Lung microvascular endothelial cell (primary cell): ENCODE measurements at regions not wholly inside any gene's neighbourhood (a gene's known extent, or its start where the extent isn't known, plus 50 kb on each side); places are given as distances from the start of the nearest gene placed in this dataset.
"Not testable (repeated sequence)": the region's sequence is repeated elsewhere in the genome, so short reads cannot be mapped to it uniquely, and the experiment has no call there.

Source experiments
- DNase-seq, 2 donors: peaks; one replicate each; pipeline versions ENCODE4 v3.0.0 to v3.0.0-alpha.2; 2010; ENCODE audit warnings: low read depth in 2 of 2

DNA sequence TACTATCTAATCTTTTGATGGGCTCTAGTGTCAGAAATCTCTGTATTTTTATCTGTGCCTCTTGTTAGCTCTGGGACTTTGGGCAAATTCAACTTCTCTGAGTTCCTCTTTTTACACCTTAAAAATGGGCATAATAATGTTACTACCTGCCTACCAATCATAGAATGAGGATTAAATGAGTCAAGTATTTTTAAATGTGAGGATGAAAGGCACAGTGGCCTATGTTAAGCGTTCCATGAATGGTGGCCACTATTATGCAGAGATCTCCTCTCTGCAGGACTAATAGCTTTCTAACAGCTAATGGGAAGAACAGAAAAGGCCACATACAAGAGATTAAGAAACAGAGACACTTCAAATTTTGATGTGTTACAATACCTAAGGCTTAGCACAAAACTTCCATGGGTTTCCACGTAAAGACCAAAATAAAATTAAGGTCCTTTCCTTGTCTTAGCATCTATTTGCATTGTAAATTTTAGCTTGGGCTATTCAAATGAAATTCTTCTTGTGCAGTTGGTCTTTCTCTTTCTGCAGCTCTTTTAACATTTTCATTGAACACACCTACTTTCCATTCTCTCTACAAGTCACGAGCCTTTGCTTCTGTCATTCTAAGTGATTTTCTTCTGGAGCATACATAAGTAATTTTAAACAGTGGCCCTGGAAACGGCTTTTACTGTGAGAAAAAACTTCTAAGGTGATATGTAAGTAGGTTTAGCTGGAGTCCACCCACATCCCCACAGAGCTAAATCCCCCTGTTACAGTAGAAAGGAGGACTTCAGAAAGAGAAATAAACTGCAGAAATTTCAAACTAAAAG lies 117.9 kb upstream of the MED14 start:
- DNase-seq: no peak

DNA sequence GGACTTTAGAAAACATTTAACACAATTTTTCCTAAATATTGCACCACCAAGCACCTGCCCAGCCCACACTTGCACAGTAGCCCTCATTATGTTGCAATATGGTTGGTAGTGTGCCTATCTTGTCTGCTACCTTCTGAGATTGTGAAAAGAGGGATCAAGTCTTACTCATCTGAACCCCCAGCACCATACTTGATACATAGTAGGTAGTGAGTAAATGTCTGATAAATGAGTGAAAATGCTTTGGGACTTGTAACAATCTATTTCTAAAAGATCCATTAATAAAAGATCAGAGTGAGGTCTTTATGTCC lies 118.4 kb upstream of the MED14 start:
- no peak for DNase-seq

DNA sequence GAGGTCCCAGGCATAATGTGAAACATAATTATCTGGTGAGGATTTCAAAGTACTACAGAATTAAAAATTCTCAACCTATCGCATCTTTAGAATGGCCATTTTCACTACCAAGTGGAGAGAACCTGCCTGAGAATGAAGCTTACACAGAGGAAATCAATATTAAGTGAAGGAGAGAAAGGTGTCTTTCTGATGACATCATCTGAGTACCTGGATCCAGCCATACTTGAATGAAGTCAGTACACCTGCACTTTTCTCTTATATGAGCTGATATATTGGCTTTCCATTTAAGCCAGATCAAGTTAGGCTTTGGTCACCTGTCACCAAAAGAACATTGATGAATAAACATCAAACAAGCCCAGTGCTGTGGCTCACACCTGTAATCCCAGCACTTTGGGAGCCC lies 118.9 kb upstream of the MED14 start:
- DNase-seq: no peak

DNA sequence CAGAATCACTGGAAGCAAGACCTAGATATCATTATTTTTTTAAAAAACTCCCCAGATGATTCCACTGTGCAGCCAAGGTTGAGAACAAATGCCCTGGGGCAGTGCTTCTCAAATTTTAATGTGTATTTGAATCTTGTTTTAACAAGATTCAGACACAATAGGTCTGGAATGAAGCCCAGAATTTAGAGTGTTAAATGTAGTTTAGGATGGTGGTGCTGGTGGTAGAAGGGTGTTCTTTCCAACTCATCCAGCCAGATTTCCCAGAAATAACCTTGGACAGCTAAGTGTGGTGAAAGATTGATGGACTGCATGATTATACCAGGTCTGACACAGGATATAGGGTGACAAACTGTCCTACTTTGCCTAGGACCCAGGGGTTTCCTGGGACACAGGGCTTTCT lies 120.1 kb upstream of the MED14 start:
- peak in 1 of 2 donors; percentile 69 for DNase-seq

DNA sequence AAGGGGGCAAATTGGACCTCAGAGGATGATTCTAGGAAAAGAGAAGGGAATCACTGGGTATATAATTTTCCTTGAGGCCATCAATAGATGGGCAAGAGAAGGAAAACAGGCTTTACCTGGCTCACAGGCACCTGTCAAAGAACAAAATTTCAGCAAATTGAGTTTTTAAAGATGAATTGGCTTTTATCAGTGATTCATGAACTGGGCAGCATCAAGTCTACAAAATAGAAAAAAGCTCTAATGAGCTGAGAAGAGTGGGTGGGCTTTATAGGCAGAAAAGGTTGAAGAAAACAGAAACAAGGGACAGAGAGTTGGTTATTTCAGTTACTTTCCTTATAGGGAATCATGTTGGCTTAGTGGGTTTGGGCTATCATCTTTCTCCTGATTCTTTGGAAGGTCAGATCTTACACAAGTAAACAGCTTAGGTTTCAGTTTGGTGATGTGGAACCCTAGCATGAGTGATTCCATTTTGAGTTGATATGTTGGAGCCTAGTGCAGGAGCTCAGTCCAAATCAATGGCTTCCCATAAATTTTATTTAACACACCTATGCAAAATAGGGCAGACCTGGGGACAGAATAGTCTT lies 120.7 kb upstream of the MED14 start:
- DNase-seq: no peak

DNA sequence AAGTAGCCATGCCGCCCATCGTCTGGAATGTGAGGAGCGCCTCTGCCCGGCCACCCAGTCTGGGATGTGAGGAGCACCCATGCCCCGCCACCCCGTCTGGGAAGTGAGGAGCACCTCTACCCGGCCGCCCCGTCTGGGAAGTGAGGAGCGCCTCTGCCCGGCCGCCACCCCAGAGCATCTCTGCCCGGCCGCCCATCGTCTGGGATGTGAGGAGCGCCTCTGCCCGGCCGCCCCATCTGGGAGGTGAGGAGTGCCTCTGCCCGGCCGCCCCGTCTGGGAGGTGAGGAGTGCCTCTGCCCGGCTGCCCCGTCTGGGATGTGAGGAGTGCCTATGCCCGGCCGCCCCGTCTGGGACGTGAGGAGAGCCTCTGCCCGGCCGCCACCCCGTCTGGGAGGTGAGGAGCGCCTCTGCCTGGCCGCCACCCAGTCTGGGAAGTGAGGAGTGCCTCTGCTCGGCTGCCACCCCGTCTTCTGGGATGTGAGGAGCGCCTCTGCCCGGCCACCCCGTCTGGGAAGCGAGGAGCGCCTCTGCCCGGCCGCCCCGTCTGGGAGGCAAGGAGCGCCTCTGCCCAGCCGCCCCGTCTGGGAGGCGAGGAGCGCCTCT lies 126.7 kb upstream of the MED14 start:
- DNase-seq: not testable (repeated sequence)

DNA sequence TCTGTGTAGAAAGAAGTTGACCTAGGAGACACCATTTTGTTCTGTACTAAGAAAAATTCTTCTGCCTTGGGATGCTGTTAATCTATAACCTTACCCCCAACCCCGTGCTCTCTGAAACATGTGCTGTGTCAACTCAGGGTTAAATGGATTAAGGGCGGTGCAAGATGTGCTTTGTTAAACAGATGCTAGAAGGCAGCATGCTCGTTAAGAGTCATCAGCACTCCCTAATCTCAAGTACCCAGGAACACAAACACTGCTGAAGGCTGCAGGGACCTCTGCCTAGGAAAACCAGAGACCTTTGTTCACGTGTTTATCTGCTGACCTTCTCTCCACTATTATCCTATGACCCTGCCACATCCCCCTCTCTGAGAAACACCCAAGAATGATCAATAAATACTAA lies 127.9 kb upstream of the MED14 start:
- not testable (repeated sequence) for DNase-seq

DNA sequence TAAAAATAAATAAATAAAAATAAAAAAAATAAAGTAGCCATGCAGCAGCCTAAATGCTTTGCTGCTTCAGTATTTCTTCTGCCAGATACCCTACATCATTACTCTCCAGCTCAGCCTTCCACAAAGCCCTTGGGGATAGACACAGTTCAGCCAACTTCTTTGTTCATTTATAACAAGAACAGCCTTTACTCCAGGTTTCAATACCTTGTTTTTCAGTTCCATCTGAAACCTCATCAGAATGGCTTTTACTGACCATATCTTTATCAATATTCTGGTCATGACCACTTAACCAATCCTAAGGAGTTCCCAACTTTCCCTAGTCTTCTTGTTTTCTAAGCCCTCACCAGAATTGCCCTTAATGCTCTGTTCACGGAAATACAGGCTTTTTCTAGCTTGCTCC lies 128.3 kb upstream of the MED14 start:
- DNase-seq: no peak

DNA sequence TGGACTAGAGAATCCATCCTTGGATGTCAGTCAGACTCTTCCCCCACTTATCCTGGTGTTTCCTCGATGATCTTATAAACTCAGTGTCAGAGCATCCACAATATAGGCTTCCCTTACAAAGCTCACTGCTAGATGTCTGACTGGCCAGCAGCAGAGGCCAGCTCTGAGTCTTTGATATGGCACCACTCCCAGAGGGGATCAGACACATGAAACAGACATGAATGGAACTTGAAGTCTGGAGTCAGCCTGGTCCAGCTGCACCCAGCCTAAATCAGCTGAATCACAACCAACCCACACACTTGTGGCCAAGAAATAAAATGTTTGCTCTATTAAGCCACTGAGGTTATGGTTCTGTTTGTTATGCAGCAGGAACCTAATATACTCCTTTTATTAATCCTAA lies 129.6 kb upstream of the MED14 start:
- DNase-seq: no peak

DNA sequence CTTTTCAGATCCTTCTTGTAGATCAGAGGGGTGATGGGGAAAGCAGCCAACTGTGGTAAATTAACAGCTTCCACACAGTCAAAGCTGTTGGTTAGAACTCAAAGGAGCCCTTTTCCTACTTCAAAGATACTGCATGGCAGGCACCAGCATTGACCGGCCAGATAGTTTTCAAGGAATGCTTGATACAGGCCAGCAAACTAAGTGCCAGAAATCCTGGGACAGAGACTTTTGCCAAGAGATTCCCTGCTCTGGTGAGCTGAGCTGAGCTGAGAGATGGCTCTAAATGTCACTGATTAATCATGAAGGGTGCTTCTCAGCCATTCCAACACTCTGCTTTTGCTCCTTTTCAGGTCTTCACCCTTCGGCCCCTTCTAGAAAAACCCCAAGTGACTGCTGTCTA lies 131.6 kb upstream of the MED14 start:
- DNase-seq: peak; percentile 12 to 14

DNA sequence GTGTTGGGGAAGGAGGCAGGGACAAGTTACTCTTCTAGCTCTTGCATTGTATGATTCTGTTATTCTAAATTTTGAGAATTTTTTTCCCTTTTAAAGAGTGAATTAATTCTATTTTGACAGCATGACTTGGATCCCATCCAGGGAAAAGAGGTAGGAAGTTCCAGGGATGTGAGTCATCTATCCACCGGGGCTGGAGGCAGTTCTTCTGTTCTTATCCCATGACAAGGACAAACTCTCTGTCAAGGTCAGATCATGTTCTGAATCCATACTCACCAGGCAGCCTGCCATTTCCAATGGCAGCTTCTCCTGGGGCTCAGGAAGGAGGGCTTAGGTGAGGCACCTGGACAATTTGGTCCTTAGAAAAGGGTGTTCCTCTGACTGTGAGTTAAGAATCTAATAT lies 132.0 kb upstream of the MED14 start:
- DNase-seq: peak; percentile 78 to 89

DNA sequence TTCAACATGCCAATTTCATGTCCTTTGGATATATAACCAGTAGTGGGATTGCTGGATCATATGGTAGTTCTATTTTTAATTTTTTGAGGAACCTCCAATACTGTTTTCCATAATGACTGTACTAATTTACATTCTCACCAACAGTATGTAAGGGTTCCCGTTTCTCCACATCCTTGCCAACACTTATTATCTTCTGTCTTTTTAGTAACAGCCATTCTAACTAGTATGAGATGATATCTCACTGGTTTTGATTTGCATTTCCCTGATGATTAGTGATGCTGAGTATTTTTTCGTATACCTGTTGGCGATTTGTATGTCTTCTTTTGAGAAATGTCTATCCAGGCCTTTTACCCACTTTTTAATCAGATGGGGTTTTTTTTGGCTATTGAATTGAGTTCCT lies 133.5 kb upstream of the MED14 start:
- DNase-seq: no peak

DNA sequence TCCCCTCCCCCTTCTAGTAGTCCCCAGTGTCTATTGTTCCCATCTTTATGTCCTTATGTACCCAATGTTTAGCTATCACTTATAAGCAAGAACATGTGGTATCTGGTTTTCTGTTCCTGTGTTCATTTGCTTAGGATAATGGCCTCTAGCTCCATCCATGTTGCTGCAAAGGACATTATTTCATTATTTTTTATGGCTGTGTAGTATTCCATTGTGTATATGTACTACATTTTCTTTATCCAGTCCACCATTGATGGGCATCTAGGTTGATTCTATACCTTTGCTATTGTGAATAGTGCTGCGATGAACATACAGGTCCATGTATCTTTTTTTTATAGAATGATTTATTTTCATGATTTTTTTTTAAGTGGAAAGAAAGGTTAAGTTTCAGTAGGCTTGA lies 135.6 kb upstream of the MED14 start:
- not testable (repeated sequence) for DNase-seq

DNA sequence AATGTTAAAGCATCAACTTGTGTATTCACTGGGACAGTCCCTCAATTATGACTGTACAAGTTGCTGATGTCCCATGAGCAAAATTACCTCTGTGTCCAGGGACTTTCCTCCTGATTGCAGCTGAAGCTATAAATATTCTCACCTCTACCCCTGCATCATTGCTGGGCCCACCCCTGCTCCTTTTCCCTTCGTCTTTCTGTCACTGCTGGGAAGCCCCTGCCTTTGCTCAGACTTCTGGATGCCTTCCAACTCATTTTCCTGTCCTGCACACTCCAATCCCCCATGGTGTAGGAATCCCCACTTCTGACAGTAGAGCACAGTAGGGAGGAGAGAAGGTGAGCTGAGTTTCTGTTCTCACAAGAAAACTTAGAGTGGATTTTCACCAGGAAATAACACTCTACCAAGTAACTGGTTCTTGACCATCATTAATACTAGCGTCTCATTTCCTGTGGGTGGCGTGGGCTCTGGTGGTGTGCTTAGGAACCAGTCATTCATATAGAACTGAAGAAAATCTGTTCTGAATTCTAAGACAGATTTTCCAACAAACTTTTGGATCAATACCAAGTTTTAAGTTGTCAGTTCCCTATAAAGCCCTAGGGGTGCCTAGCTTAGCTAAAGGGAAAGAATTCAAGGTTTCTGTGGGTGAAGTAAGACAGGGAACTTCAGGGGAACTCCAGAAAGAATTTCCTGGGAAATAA lies 136.2 kb upstream of the MED14 start:
- peak; percentile 48 to 76 for DNase-seq

DNA sequence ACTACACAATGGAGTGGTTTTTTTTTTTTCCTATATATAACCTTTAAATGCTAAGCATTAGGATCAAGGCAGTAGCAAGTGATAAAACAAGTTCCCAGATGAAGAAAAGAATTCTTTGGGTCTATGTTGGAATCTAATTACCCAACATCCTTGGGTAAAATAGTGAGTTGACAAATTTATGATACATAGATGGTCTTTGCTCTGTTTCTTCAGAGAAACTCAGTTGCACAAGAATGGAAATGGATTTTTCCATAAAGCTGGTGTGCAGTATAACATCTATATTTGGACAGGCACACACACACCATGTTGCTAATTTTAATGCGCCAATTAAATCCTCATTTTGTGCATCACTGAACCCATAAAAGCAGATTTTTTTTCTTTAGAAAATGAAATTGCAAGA lies 137.0 kb upstream of the MED14 start:
- DNase-seq: no peak

DNA sequence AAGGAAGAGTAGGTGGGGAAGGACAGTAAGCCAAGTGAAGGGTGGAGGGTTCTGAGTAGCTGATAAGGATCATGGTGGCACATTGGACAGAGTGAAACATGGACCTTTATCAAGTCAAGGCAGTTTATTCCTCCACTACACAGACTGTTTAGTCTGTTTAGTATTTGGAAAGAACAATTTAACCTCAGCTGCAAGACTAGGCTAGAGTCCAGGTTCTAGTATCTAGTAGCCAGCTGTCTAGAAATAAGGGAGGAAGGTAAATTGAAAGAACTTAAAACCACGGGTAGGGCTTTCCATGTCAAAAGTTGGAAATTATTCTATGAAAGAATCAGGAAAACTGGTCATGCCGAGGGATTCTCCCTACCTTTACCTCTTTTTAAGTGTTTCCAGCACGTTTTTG lies 140.1 kb upstream of the MED14 start:
- DNase-seq: no peak

DNA sequence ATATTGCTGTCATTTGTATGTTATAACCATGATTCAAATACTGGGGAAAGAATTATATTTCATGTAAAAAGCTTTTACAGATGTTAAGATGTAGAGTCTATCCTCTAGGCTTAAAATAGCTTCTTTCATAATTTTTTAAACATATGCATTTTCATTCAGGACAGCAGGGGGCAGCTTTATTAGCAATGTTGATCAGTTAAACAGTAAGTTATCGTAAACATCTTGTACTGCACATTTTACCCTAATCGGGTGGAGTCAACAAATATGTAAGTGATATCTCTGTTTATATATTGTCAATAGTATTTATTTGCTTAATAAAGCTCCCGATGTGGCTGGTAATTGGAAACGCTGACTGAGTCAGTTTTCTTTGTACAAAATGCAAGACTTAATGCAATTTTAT lies 142.5 kb upstream of the MED14 start:
- peak; percentile 43 to 62 for DNase-seq

DNA sequence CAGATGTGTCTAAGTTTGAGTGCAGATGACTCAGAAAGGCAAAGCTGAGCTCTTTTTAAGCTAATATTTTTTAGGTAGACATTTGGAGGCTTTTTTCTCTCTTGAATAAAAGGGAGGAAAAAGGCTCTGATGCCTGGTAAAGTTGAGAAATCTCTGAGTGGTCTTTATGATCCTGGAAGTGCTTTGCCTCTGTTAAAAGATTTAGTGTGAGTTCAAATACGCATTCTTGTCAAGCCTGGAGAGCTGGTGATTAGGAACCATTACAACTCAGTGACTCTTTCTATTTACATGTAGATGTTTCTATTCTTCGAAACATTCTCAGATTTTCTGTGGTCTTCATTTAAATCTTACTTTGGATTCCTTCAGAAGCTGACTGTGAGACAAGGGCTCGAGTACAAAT lies 143.4 kb upstream of the MED14 start:
- DNase-seq: no peak

DNA sequence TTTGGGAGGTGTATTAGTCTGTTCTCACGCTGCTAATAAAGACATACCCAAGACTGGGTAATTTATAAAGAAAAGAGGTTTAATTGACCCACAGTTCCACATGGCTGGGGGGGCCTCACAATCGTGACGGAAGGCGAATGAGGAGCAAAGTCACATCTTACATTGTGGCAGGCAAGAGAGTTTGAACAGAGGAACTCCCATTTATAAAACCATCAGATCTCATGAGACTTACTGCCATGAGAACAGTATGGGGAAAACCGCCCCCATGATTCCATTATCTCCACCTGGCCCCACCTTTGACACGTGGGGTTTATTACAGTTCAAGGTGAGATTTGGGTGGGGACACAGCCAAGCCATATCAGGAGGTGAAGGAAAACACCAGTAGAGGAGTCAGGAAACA lies 143.8 kb upstream of the MED14 start:
- not testable (repeated sequence) for DNase-seq

DNA sequence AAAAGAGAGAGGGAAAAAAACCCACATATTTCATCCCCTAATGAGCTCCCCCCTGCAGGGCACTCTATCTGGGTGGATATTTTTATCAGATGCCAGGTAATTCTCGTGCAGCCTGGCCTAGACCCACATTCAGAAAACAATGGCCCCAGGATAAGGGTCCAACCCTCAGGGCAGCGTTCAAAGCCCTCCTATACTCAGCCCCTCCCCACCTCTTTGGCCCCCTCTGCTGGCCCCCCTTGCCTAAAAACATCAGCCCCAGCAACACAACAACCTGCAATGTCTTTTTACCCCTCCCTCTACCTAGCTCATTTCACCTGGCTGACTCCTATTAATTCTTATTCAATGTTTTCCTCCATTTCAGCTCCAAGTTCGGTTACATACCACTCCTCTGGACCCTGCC lies 145.4 kb upstream of the MED14 start:
- DNase-seq: no peak

DNA sequence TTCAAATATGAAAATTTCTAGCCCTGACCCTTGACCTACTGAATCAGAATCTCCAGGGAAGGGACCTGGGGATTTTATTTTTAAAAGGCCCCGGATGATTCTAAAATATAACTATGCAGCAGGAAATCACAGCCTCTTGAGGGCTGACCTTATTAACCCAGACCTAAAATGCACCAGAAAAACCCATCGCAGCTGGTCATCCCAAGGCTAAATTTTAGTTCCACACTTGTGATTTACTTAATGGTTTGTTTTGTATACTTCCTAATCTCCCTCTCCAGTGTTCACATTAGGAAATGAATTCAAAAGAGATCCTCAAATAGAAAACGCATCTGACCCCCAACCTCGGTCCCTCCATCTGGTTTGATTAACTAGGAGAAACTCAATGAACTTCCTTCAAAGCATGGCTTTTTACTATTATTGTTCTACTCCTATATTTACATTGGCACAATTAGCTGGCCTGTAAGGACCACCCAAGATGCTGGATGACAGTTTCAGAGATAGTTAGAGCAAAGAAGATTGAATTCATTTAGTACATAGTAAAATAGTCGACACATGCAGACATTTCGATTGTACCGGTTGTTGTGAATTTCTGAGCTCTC lies 147.8 kb upstream of the MED14 start:
- DNase-seq: no peak

DNA sequence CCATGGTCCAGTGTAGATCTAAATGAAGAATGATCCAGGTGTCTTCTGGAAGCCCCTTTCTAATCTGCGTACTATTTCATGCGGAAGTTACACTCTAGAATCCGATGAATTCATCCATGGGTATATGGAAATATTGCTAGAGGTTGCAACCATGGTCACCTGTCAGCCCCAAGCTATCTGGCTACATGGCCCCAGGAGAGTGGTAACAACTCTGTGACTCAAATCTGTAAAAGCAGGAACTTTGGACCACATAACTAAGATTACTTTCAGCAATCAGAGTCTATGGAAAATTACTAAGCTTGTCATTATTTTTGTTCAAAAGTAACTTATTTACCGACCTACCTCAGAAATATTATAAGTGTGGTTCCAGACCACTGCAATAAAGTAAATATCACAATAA lies 150.6 kb upstream of the MED14 start:
- DNase-seq: no peak
